Tibial nerve (tissue), 4 donors: ENCODE measurements at regions not wholly inside any gene's neighbourhood (a gene's known extent, or its start where the extent isn't known, plus 50 kb on each side); places are given as distances from the start of the nearest gene placed in this dataset.
"Not testable (repeated sequence)": the region's sequence is repeated elsewhere in the genome, so short reads cannot be mapped to it uniquely, and the experiment has no call there.

ENCODE experiments used
- DNase-seq, 2 donors: peaks; one replicate each; pipeline ENCODE4 v3.0.0-alpha.2; 2019; ENCODE audit warnings: low spot score in 2 of 2
- H3K27ac ChIP-seq, 4 donors: fragments of 200-600 bp; sonication (generic) in 3 of 4; one replicate each; pipeline ENCODE4 v1.5.1; 2017 to 2019; ENCODE audit warnings: mild to moderate bottlenecking in 1 of 4
- H3K27me3 ChIP-seq, 2 donors: fragments of 200-600 bp; sonication (generic) in 1 of 2; one replicate each; pipeline versions ENCODE4 v1.5.1 to v1.6.0; 2017 to 2019
- H3K36me3 ChIP-seq, 3 donors: fragments of 200-600 bp; sonication (generic); one replicate each; pipeline ENCODE4 v1.5.1; 2018 to 2019
- H3K4me1 ChIP-seq, 4 donors: fragments of 200-600 bp; sonication (generic) in 3 of 4; one replicate each; pipeline ENCODE4 v1.5.1; 2017 to 2019
- H3K4me3 ChIP-seq, 4 donors: fragments of 200-600 bp; sonication (generic) in 3 of 4; one replicate each; pipeline ENCODE4 v1.5.1; 2017 to 2019; ENCODE audit warnings: mild to moderate bottlenecking in 1 of 4, moderate library complexity in 1 of 4
- H3K9me3 ChIP-seq, 4 donors: fragments of 200-600 bp; sonication (generic) in 3 of 4; one replicate each; pipeline ENCODE4 v1.5.1; 2017 to 2019
- EP300 ChIP-seq, 2 donors: sonication (generic); formaldehyde crosslinking; IDR thresholded peaks; one replicate each; pipeline ENCODE4 v1.6.1; 2017; ENCODE audit warnings: antibody characterized with exemption in 2 of 2, mild to moderate bottlenecking in 1 of 2
- POLR2A ChIP-seq, 2 donors: fragments of 450-650 bp; IDR thresholded peaks; one replicate each; pipeline ENCODE4 v1.6.1; 2017; ENCODE audit warnings: antibody characterized with exemption in 2 of 2, mild to moderate bottlenecking in 2 of 2, moderate library complexity in 2 of 2
- WGBS, 2 donors: methylation state at CpG; one replicate each; pipeline ENCODE4 v1.1.5; 2018; 5-methylcytosine and 5-hydroxymethylcytosine counted together
- TF ChIP-seq, protein P1 (sequence below), 5 experiments: fragments of 200-600 bp in 3 of 5; fragments of 450-650 bp in 2 of 5; sonication (generic) in 3 of 5; IDR thresholded peaks; one replicate each; pipeline ENCODE4 v1.5.1; 2016 to 2019; ENCODE audit warnings: antibody characterized with exemption in 5 of 5, mild to moderate bottlenecking in 3 of 5, moderate library complexity in 2 of 5

DNA sequence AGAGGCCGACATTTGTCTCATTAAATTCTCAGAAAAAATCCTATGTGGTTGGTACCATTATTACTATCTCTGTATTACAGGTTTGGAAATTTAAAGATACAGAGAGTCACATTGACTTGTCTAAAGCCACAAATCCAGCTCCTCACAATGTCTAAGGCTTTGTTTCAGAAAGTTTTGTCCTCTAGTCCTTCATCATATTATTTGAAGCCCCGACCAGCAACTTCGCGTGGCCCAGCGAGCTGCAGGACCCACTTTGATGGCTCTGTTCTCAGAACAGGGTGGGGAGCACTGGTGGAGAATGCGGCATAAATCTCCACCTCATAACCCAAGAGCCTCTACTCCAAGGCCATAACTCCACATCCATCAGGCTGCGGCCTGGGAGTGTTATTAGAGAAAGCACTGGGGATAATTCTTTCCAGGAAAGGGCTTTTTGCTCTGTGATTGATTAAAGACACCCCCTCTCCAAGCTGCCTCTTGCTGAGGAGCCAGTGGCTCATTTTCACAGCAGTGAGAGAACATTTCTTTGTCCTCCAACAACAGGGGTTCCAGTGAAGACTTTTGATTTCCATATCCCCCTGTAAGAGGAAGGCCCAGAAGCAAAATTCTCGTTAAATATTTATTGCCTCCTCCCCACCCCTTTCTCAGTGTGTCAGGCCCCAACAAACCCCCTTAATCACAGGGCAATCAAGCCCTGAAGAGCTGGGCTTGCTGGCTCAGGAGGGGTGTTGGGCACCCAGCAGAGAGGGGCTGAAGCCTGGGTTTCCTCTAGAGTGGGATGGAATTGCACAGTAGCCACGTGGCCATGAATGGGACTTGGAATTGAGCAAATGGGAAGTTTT lies 113.7 kb upstream of the CDH11 start:
- no peak overlapping the region for H3K4me3 ChIP-seq
- no peaks in the 10 kb centered on the region for H3K9me3 ChIP-seq
- no peaks in the 10 kb centered on the region for H3K36me3 ChIP-seq
- WGBS, 2 donors: 62 to 68% methylated on average over 9 of the region's 9 CpGs
- TF ChIP-seq POLR2A (IDR thresholded peaks at IDR 0.05) (no peak), EP300 (IDR thresholded peaks at IDR 0.05) (no peak)
- TF ChIP-seq, protein P1, sequence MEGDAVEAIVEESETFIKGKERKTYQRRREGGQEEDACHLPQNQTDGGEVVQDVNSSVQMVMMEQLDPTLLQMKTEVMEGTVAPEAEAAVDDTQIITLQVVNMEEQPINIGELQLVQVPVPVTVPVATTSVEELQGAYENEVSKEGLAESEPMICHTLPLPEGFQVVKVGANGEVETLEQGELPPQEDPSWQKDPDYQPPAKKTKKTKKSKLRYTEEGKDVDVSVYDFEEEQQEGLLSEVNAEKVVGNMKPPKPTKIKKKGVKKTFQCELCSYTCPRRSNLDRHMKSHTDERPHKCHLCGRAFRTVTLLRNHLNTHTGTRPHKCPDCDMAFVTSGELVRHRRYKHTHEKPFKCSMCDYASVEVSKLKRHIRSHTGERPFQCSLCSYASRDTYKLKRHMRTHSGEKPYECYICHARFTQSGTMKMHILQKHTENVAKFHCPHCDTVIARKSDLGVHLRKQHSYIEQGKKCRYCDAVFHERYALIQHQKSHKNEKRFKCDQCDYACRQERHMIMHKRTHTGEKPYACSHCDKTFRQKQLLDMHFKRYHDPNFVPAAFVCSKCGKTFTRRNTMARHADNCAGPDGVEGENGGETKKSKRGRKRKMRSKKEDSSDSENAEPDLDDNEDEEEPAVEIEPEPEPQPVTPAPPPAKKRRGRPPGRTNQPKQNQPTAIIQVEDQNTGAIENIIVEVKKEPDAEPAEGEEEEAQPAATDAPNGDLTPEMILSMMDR (IDR thresholded peaks at IDR 0.05): no peak
- no peak overlapping the region for H3K27ac ChIP-seq
- H3K4me1 ChIP-seq: no peaks in the 10 kb centered on the region
- DNase-seq: no peak
- no peaks in the 10 kb centered on the region for H3K27me3 ChIP-seq

DNA sequence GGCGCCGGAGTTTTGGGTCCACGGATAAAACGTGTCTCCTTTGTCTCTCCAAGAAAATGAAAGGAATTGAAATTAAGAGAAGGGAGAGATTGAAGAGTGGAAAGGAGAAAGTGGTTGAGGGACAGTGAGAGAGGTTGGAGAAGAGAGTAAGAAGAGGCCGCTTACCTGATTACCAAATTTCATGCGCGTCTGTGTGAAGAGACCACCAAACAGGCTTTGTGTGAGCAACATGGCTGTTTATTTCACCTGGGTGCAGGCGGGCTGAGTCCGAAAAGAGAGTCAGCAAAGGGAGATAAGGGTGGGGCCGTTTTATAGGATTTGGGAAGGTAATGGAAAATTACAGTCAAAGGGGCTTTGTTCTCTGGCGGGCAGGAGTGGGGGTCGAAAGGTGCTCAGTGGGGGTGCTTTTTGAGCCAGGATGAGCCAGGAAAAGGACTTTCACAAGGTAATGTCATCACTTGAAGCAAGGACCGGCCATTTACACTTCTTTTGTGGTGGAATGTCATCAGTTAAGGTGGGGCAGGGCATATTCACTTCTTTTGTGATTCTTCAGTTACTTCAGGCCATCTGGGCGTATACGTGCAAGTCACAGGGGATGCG lies 113.0 kb upstream of the CDH11 start:
- H3K27ac ChIP-seq, H3K4me1 ChIP-seq, H3K36me3 ChIP-seq, H3K9me3 ChIP-seq, DNase-seq, H3K4me3 ChIP-seq, H3K27me3 ChIP-seq: not testable (repeated sequence)
- WGBS, 2 donors: 83 to 84% methylated on average over 16 of the region's 16 CpGs

DNA sequence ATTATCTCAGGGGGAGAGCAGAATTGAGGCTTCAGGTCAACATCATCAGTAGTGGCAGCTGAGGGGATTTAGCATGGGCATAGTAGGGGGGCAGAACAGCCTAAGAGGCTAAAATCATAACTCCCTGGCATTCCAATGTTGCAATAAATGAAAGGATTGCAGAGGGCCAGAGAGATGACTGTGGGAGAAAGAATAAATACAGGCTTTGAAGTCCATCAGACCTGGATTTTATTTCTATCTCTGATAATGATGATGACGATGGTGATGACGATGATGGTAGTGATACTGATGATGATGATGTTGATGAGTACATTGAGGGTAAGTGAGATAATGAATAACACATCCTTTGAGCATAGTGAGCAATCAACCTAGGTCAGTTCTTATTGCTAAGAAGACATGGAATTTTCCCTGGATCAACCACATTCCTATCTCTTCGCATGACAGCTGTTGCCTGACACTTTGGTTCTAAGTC lies 107.4 kb upstream of the CDH11 start:
- 89 to 94% methylated on average over 3 of the region's 3 CpGs for WGBS, 2 donors
- H3K4me1 ChIP-seq: no peaks in the 10 kb centered on the region

DNA sequence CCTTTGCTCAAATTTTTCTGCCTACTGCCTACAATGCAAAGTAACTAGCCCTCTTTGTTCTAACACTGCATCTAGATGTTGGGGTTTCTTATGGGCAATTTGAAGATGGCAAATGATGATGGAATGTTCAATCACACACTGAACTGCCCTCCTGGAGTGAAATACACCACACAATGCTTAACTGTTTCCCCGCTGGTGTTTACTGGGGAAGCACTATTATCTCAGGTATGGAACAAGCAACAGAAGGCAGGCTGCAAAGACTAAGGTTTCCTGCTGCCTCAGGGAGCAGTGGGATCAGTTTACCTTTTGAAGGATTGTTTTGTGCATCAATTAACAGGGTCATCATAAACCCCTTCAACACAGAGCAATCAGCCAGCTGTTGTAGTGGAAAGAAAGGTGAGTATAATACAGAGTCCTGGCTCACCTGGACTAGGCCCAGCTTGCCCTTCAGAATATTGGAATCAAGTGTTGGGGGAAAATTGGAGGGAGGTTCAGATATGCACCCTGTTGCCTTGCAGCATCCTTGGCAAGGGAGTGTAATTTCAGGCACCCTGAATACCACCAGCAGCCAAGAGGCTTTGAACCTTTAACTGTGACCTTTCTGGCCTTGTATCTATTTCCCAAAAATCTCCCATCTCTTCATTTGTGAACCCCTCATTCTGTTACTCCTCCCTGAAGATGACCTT lies 105.4 kb upstream of the CDH11 start:
- no peak for DNase-seq
- H3K27me3 ChIP-seq: no peaks in the 10 kb centered on the region
- no peaks in the 10 kb centered on the region for H3K36me3 ChIP-seq
- no peaks in the 10 kb centered on the region for H3K9me3 ChIP-seq
- no peak overlapping the region for H3K4me3 ChIP-seq
- no peaks in the 10 kb centered on the region for H3K4me1 ChIP-seq
- no peak overlapping the region for H3K27ac ChIP-seq
- WGBS, 2 donors: 83 to 100% methylated on average over 1 of the region's 1 CpG
- TF ChIP-seq EP300 (IDR thresholded peaks at IDR 0.05): no peak
- TF ChIP-seq, protein P1 (IDR thresholded peaks at IDR 0.05): no peak
- no peak for TF ChIP-seq POLR2A (IDR thresholded peaks at IDR 0.05)

More for the DNA sequence above, 107.4 kb upstream of the CDH11 start:
- no peaks in the 10 kb centered on the region for H3K9me3 ChIP-seq
- no peak overlapping the region for H3K4me3 ChIP-seq
- no peaks in the 10 kb centered on the region for H3K36me3 ChIP-seq
- no peaks in the 10 kb centered on the region for H3K27me3 ChIP-seq
- no peak for TF ChIP-seq EP300 (IDR thresholded peaks at IDR 0.05)
- DNase-seq: no peak
- no peak overlapping the region for H3K27ac ChIP-seq

DNA sequence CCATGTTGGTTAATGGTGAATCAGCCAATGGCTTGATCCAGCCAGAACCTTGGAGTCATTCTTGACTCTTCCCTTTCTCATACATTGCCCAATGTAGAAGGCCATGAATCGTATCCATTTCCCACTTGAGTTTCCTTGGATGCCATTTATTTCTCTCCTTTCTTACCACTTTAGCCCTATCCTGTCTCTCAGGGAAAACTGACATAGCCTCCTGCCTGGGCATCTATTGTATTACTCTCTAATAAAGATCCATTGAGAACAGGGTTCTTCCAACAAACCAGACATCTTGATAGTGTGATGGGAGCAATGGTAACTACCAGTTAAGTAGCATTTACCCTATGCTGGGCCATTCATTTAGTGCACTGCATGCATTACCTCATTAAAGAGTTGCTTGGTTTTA lies 104.2 kb upstream of the CDH11 start:
- TF ChIP-seq EP300 (IDR thresholded peaks at IDR 0.05): no peak
- DNase-seq: no peak
- H3K9me3 ChIP-seq: no peaks in the 10 kb centered on the region
- no peaks in the 10 kb centered on the region for H3K36me3 ChIP-seq
- no peak overlapping the region for H3K27ac ChIP-seq
- 79 to 94% methylated on average over 1 of the region's 1 CpG for whole genome bisulfite sequencing, 2 donors
- H3K4me1 ChIP-seq: no peaks in the 10 kb centered on the region
- no peaks in the 10 kb centered on the region for H3K27me3 ChIP-seq
- no peak overlapping the region for H3K4me3 ChIP-seq

DNA sequence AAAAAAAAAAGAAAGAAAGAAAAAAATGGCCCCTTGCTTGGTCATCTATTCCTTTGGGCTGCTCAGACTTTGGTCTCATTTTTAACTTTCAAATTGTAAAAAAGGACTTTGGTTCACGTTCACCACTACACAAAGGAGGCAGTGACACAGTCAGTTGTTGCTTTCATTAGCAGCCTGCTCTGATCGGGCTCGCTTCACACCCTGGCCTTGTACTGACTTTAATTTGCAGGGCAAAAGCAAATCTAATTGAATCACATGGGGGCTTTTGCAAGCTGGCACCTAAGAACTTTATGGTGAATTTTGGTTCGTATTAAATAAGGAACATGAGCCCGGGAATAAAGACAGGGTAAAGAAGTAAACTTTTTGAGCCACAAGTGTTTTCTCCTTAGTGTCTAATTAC lies 103.6 kb upstream of the CDH11 start:
- WGBS, 2 donors: 61 to 70% methylated on average over 5 of the region's 5 CpGs
- TF ChIP-seq POLR2A (IDR thresholded peaks at IDR 0.05) (no peak), EP300 (IDR thresholded peaks at IDR 0.05) (no peak)
- TF ChIP-seq, protein P1 (IDR thresholded peaks at IDR 0.05): no peak
- Histone ChIP-seq H3K9me3 (no peaks in the 10 kb centered on the region), H3K4me1 (no peaks in the 10 kb centered on the region), H3K27me3 (no peaks in the 10 kb centered on the region), H3K4me3 (no peak overlapping the region), H3K27ac (no peak overlapping the region), H3K36me3 (no peaks in the 10 kb centered on the region)
- no peak for DNase-seq
